Astrocyte (in vitro differentiated cells and primary cell): ENCODE measurements at regions not wholly inside any gene's neighbourhood (a gene's known extent, or its start where the extent isn't known, plus 50 kb on each side); places are given as distances from the start of the nearest gene placed in this dataset.

Experiments
- DNase-seq: peaks from one replicate; pipeline ENCODE4 v3.0.0-alpha.2; 2010; ENCODE audit warnings: low read depth
- FAIRE-seq: peaks from 2 replicates; lab custom pipeline; 2011; peaks lifted over from hg19 to GRCh38; lab: Jason Lieb, UNC
- H2AFZ ChIP-seq: 2 replicates; pipeline ENCODE4 v1.6.0; 2012; ENCODE audit warnings: low read depth, low read length, inconsistent platforms
- H3K27ac ChIP-seq: 2 replicates; pipeline ENCODE4 v1.5.1; 2011; ENCODE audit warnings: low read depth, low read length, inconsistent platforms
- H3K27me3 ChIP-seq: 2 replicates; pipeline ENCODE4 v1.6.0; 2011; ENCODE audit warnings: low read length, inconsistent platforms; ENCODE audit not compliant: insufficient read depth
- H3K36me3 ChIP-seq: 2 replicates; pipeline ENCODE4 v1.5.1; 2011; ENCODE audit warnings: low read length, inconsistent platforms; ENCODE audit not compliant: insufficient read depth
- H3K4me1 ChIP-seq: 2 replicates; pipeline ENCODE4 v1.5.1; 2011; ENCODE audit warnings: low read length, inconsistent platforms; ENCODE audit not compliant: insufficient read depth
- H3K4me2 ChIP-seq: 2 replicates; pipeline ENCODE4 v1.6.0; 2012; ENCODE audit warnings: low read length, inconsistent platforms
- H3K4me3 ChIP-seq: 2 replicates; pipeline ENCODE4 v1.5.1; 2011; ENCODE audit warnings: low read depth, mild to moderate bottlenecking, low read length, inconsistent platforms; ENCODE audit not compliant: insufficient read depth
- H3K79me2 ChIP-seq: 2 replicates; pipeline ENCODE4 v1.6.0; 2012; ENCODE audit warnings: mild to moderate bottlenecking, low read length, inconsistent platforms; ENCODE audit not compliant: insufficient read depth
- H3K9ac ChIP-seq: 2 replicates; pipeline ENCODE4 v1.6.0; 2012; ENCODE audit warnings: mild to moderate bottlenecking, low read length, inconsistent platforms
- H3K9me3 ChIP-seq: 2 replicates; pipeline ENCODE4 v1.5.1; 2012; ENCODE audit warnings: low read depth, mild to moderate bottlenecking, low read length, inconsistent platforms; ENCODE audit not compliant: insufficient read depth
- H4K20me1 ChIP-seq: 2 replicates; pipeline ENCODE4 v1.6.0; 2012; ENCODE audit warnings: low read length, inconsistent platforms; ENCODE audit not compliant: insufficient read depth
- H3K27ac Mint-ChIP-seq: one replicate; pipeline ENCODE4 v1.8.0; 2021; ENCODE audit warnings: mild to moderate bottlenecking, mixed read lengths; ENCODE audit not compliant: unreplicated experiment
- H3K27me3 Mint-ChIP-seq: one replicate; pipeline ENCODE4 v1.8.0; 2021; ENCODE audit warnings: low read depth, mixed read lengths; ENCODE audit not compliant: unreplicated experiment
- H3K36me3 Mint-ChIP-seq: one replicate; pipeline ENCODE4 v1.8.0; 2021; ENCODE audit warnings: low read depth, mixed read lengths; ENCODE audit not compliant: unreplicated experiment
- H3K4me1 Mint-ChIP-seq: one replicate; pipeline ENCODE4 v1.8.0; 2021; ENCODE audit warnings: low read depth, mixed read lengths; ENCODE audit not compliant: unreplicated experiment
- H3K4me3 Mint-ChIP-seq: one replicate; pipeline ENCODE4 v1.8.0; 2021; ENCODE audit warnings: mild to moderate bottlenecking, moderate library complexity, mixed read lengths; ENCODE audit not compliant: unreplicated experiment
- H3K9me3 Mint-ChIP-seq: one replicate; pipeline ENCODE4 v1.8.0; 2021; ENCODE audit warnings: mild to moderate bottlenecking, mixed read lengths; ENCODE audit not compliant: unreplicated experiment
- CTCF ChIP-seq: IDR thresholded peaks from 2 replicates; pipeline ENCODE4 v1.5.1; 2011; ENCODE audit warnings: low read depth, mild to moderate bottlenecking, inconsistent platforms, low read length, moderate library complexity; ENCODE audit not compliant: insufficient read depth
- EZH2 ChIP-seq: IDR thresholded peaks from 2 replicates; pipeline ENCODE4 v1.6.1; 2012; ENCODE audit warnings: mild to moderate bottlenecking, low read length, inconsistent platforms; ENCODE audit not compliant: insufficient read depth

- no peak for FAIRE-seq
- no peak overlapping the region for H3K4me3 ChIP-seq
- TF ChIP-seq CTCF (no peak), EZH2 (no peak)
- Mint-ChIP-seq H3K9me3 (peaks cover 3% of the 10 kb centered on the region), H3K4me3 (no peak overlapping the region), H3K36me3 (no peaks in the 10 kb centered on the region), H3K27ac (no peak overlapping the region), H3K27me3 (no peaks in the 10 kb centered on the region), H3K4me1 (peaks cover 4% of the 10 kb centered on the region)
- no peak for DNase-seq
- no peaks in the 10 kb centered on the region for H3K36me3 ChIP-seq
- no peaks in the 10 kb centered on the region for H3K27me3 ChIP-seq
- no peak overlapping the region for H3K9ac ChIP-seq
- no peaks in the 10 kb centered on the region for H4K20me1 ChIP-seq
- H3K9me3 ChIP-seq, result no peaks in the 10 kb centered on the region
- no peak overlapping the region for H2AFZ ChIP-seq
- H3K4me1 ChIP-seq, result peaks cover 6% of the 10 kb centered on the region
- H3K79me2 ChIP-seq, result no peaks in the 10 kb centered on the region
- no peak overlapping the region for H3K4me2 ChIP-seq
- no peak overlapping the region for H3K27ac ChIP-seq
These were observed 223.5 kb upstream of the DAB2 start for GRCh38 chr5:39648085-39648847.

GRCh38 chr5:39640552-39640951 is 215.8 kb upstream of the DAB2 start:
- Histone ChIP-seq H3K9ac (no peak overlapping the region), H3K79me2 (no peaks in the 10 kb centered on the region), H2AFZ (no peak overlapping the region), H3K36me3 (no peaks in the 10 kb centered on the region), H3K4me2 (no peak overlapping the region), H3K4me1 (peaks cover 5% of the 10 kb centered on the region), H3K27me3 (no peaks in the 10 kb centered on the region), H3K4me3 (no peak overlapping the region), H4K20me1 (no peaks in the 10 kb centered on the region), H3K9me3 (no peaks in the 10 kb centered on the region), H3K27ac (no peak overlapping the region)
- Mint-ChIP-seq H3K36me3 (no peaks in the 10 kb centered on the region), H3K27ac (no peak overlapping the region), H3K4me3 (no peak overlapping the region), H3K27me3 (no peaks in the 10 kb centered on the region), H3K4me1 (peaks cover 2% of the 10 kb centered on the region), H3K9me3 (no peaks in the 10 kb centered on the region)
- FAIRE-seq, result peak; percentile 26
- TF ChIP-seq EZH2, result no peak
- TF ChIP-seq CTCF, result no peak
- DNase-seq, result no peak

- H3K4me1 ChIP-seq, result peaks cover 5% of the 10 kb centered on the region
- no peak overlapping the region for H3K4me3 Mint-ChIP-seq
- no peaks in the 10 kb centered on the region for H3K9me3 ChIP-seq
- H3K36me3 Mint-ChIP-seq, result no peaks in the 10 kb centered on the region
- H3K36me3 ChIP-seq, result no peaks in the 10 kb centered on the region
- H3K27ac ChIP-seq, result no peak overlapping the region
- H3K27ac Mint-ChIP-seq, result no peak overlapping the region
- no peak overlapping the region for H3K4me3 ChIP-seq
- peaks cover 2% of the 10 kb centered on the region for H3K4me1 Mint-ChIP-seq
- DNase-seq (peak; percentile 41), FAIRE-seq (no peak)
- no peaks in the 10 kb centered on the region for H3K9me3 Mint-ChIP-seq
- TF ChIP-seq EZH2, result no peak
- TF ChIP-seq CTCF, result no peak
- no peaks in the 10 kb centered on the region for H3K79me2 ChIP-seq
- H3K27me3 ChIP-seq, result no peaks in the 10 kb centered on the region
- no peaks in the 10 kb centered on the region for H4K20me1 ChIP-seq
- no peaks in the 10 kb centered on the region for H3K27me3 Mint-ChIP-seq
- no peak overlapping the region for H3K9ac ChIP-seq
- no peak overlapping the region for H3K4me2 ChIP-seq
- H2AFZ ChIP-seq, result no peak overlapping the region
These were observed 214.9 kb upstream of the DAB2 start for GRCh38 chr5:39639618-39640089.
